A172 (cell line): ENCODE measurements at regions not wholly inside any gene's neighbourhood (a gene's known extent, or its start where the extent isn't known, plus 50 kb on each side); places are given as distances from the start of the nearest gene placed in this dataset.
A peak's percentile ranks its signal among the peaks of the same experiment; 100 is the strongest.

Experiments
- DNase-seq: peaks from one replicate; pipeline ENCODE4 v3.0.0-alpha.2; 2015; ENCODE audit warnings: low spot score

DNA sequence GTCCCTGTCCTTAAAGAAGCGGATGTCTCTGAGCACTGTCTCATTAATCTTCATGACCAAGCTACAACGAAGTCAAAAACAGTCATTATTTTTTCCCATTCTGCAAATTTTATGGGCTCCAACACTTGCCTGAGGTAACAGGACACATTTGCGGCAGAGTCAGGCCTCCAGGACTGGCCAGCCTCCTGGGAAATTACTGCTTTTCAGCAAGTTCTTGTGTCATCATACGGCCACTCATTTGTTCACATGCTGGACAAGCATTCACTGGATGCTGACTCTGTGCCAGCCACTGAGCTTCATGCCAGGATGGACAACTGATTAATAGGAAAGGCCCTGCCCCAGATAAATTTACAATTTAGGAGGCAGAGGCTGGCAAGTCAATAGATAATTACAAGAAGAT lies 305.7 kb downstream of the ACTL7B start:
- no peak for DNase-seq

DNA sequence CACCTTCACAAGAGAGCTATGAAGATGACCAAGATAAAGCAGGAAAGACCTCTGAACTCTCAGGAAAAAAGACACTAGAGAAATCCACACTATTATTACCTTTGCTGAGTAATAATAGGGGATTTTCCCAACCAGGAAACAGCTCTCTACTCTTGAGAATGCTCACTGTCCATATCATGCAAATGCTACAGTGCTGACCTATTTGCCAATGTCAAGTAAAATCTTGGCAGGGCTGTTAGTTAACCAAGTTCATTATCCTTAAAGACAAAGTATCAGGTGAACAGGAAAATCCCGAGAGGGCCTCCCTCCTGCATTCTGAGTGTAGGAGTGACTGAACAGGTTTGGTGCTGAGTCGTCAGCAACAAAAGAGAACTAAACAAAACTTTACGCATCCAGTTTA lies 306.6 kb downstream of the ACTL7B start:
- peak; percentile 13 for DNase-seq

DNA sequence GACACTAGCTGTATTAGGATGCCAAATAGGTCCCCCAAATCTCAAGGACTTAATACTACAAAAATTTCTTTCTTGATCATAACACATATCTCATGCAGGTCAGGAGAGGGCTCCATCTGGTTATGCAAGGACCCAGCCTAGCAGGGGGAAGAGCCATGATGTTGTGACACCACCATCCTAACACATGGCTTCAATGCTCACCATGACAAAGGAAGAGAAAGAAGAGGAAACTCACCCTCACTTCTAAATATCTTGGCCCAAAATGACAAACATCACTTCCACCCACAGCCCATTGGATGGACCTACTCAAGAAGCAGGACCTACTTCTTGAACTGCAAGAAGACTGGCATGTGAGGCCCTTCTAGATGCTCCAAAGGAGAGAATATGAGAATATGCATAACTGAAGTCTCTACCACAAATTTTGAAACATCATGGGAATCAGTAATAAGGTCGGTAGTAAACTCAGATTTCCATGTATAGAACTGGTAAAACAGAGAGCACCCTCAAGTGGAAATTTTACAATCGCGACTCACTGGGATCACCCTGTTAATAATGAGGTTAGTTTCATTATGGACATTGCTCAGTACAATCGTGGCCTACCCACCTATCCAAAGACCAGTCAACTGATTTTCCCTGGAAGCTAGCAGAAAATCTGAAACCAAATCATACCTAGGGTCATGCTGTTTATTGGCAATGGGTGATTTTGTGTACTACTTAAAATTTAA lies 308.2 kb downstream of the ACTL7B start:
- no peak for DNase-seq

DNA sequence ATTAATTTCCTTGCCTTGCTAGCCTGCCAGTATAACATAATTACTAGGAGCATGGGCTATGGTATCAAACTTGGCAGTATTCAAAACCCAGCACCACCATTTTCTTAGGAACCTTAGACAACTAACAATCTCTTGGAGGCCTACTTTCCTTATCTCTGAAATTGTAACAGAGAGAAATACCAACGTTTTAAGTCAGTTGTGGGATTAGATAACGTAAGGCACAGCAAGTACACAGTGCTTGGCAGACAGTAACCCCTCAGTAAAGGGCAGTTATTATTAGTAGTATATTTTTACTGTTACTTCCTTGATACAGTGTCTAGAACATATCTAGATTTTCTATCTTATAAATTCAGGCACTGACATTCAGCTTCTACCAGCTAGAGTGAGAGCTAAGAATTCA lies 309.6 kb downstream of the ACTL7B start:
- DNase-seq: no peak

DNA sequence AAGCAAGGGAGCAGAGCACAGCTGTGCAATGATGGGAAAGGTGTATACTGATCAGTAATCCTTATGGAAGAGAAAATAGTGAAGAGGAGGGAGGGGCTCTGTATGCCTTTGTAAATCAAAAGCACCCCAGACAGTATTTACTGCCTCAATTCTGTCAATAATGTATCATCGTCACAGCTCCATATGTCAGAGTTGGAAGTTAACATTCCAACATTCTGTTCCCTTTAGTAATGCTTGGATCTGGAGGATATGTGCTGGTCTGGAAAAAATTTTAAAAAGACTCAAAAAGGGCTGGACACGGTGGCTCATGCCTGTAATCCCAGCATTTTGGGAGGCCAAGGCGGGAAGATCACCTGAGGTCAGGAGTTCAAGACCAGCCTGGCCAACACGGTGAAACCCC lies 310.4 kb downstream of the ACTL7B start:
- DNase-seq: no peak

DNA sequence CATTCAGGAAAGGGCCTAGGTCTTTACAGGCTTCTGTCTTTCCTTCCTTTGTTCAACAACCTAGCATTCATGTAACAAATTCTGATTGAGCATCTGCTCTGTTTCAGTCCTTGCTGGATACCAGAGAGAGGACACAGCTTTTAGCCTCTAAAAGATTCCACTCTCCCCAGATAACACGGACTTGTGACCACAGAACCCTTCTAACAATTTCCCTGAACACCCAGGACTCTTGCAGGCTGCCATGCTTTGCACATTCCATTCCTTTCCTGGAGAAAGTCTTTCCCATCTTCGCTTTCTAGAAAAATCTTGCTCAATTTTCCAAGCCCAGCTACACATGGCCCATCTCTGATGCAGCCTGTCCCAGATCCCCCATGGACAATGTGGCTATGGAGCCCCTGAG lies 310.9 kb downstream of the ACTL7B start:
- no peak for DNase-seq

DNA sequence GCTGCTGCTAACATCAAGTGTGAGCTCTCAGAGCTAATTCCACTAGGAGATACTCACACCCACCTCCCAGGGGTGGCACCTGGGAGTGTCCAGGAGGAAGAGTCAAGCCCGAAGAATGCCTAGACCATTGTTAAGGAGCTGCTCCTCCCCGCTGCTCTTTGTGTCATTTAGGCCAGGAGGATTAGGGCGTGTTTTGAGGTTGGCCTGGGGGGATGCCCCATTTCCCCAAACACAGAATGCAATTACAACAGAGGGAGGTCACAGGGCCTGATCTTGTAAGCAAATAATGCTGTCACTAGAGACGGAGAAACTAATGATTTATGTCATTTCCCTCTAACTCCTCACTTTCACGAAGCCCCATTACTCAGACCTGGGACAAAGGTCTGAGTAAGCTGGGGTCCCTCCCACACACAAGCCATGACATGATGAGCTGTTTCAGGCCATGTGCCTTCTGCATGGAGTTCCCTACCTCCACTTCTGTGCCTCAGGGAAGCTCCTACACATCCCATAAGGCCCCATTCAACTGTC lies 312.5 kb downstream of the ACTL7B start:
- DNase-seq: peak; percentile 88

DNA sequence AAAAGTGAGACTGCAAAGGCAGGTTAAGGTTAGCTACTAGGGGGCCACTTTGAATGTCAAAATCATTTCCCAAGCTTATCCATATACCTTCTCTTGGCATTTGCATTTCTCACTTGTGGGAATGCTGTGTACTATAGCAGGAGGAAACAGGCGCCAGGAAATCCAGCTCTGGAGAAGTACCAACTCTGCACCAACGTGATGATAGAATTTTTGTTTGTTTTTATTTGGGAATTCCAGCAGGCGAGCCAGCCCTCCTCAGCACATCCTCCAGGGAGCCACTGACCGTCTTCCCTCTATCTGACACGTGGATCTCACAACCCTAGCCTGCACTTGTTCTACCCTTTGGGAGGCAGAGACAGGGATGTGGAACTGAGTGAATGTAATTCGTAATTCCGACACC lies 318.0 kb downstream of the ACTL7B start:
- DNase-seq: no peak

DNA sequence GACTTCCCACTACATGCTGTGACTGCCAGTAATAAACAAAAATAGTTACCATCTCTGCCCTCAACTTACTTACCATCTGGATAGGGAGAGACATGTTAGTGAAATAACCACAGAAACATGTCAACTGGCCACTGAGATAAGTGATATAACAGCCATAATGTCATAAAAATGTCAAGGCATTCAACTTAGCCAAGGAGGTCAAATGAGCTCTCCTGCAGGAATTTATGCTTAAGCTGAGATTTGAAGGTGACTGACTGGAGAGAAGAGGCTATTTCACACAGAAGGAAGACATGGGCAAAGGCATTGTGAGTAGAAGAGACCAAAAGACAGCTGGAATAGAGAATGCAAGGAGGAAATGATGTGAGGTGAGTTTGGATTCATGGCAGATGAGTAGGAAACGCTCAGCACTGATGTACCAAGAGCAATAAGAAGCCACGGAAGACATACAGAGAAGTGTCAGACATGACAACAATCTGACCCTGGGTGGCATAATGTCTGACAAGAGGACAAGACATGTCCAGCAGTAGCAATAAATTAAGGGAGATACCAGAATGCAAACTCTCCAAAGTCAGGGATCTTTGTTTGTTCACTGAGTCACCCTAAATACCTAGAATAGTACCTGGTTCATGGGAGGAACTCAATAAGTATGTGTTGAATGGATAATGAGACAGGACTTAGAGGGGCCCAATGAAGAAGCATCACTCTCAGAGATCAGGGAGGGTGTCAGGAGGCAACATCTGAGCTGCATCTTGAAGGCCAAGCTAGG lies 318.8 kb downstream of the ACTL7B start:
- no peak for DNase-seq

DNA sequence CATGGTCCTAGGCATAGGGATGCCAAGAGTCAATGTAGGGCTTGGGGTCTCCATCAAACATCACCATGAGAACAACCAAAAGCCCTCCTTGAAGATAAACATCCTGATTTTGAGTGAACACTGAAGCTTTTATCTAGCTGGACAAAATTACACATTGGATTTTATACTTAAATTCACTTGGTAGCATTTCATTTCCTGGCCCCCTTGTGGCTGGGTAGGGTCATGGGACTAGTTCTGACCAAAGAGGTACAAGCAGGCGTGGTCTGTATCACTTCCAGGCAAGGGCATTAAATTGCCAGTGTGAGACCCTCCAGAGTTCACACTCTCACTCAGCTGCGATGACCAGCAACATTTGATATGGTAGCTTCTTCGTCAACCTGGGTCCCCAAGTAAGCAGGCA lies 320.3 kb downstream of the ACTL7B start:
- DNase-seq: no peak

DNA sequence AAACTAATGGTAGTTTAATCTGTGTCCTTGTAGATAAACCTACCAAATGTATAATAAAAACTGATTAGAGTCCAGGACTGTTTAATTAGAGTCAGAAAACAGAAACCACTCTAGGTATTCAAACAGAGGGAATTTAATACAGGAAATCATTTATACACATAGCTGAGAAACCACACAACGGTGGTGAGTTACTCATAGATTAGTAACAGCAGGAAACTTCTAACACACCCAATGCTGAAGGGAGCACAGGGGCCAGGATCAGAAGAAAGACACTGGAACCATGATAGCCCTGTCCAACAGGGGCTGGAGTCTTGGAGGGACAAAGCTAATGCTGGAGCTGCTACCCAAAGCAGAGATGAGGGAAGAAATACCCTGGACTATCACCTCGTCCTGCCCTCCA lies 321.0 kb downstream of the ACTL7B start:
- peak; percentile 82 for DNase-seq

DNA sequence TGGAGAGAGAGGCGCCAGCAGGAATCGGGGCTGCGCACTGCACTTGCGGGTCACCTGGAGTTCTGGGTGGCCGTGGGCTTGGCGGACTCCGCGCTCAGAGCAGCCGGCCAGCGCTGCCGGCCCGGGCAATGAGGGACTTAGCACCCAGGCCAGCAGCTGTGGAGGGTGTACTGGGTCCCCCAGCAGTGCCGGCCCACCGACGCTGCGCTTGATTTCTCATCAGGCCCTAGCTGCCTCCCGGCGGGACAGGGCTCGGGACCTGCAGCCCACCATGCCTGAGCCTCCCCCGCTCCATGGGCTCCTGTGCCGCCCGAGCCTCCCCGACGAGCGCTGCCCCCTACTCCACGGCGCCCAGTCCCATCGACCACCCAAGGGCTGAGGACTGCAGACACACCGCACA lies 325.6 kb downstream of the ACTL7B start:
- DNase-seq: no peak

DNA sequence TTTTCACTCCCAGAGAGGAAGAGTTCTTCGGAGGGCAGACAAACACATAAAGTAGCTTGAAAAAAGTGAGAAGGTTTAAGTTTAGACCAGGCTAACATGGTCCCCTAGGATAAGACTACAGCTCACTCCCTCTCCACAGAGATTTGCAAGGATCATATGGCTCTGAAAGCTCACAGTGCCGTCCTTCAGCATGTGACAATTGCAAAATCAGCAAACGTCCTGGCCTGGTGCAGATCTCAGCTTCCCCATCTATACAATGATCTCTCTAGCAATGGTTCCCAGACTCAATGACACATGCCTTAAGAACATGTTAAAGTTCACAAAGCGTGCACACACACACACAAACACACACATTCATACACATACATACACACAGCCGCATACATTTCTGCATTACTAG lies 327.6 kb downstream of the ACTL7B start:
- no peak for DNase-seq

DNA sequence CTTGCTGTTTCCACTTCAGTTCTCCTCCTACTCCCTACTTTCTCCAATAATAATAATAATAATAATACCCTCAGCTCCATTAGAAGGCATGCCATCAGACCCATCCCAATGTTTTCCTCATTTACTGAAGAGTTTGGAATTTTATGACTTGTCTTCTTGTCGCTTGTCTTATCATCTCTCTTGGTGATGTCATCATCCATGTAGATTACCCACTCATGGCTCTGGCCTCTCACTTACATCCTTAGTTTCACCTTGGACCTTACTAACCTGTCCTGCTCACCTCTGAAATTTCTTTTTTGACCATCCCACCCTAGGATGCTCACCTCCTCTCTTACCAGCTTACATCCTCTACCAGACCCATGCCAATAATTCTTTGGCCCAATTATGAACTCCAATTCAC lies 329.3 kb downstream of the ACTL7B start:
- no peak for DNase-seq

DNA sequence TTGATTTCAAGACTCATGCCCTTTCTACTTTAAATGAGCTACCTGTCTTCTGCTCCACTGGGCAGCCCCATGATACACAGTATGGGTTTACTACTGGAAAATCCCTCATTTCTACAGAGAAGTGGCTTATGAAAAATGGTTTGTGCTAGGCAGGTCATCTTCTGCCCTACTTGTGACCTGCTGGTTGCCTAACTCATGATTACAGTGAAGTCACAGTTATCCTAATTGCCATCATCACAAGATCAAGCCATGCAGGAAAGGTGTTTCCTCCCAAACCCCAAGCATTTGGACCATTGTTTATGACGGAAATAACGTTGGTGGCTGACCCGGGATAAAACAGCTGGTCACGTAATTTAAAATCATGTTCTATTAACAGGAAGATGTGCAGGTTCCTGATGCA lies 330.6 kb downstream of the ACTL7B start:
- DNase-seq: no peak

DNA sequence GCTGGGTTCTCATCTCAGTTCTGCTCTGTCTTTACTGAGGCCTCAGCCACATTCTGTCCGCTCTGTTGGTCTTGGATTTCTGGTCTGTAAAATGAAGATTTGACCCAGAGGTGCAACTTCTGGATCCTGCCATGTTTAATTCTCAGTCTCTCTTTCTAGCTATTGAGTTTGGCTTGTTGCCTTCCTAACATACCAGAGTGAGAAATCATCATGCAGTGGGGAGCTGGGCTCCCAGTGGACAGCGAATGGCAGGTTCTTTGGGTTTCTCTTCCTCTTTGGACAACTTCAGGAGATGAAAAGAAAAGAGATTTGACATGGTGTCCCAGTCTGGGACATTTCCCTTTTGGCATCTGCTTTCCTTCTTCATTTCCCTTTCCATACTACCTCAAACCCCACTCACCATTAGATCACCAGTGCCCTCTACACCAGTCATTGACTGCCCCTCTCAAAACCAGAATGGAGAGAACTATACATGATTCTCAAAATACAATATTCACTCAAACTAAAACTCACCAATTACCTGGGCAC lies 334.7 kb downstream of the ACTL7B start:
- peak; percentile 59 for DNase-seq

DNA sequence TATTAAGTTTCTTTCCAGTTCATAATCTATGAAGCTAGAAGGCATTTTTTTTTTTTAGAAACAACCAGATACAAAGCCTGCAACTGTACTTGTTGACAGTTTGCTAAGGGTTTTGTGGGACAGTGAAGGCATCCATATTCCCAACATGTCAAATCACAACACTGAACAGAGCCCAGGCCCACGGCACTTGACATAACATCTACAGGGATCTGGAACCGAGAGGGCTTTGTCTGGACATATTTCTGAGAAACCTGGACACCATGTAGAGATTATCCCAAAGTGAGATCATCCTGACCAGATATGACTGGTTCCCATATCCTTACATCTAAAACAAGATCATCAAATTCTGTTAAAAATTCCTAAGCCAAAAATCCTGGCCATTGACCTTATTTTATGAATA lies 336.3 kb downstream of the ACTL7B start:
- no peak for DNase-seq

DNA sequence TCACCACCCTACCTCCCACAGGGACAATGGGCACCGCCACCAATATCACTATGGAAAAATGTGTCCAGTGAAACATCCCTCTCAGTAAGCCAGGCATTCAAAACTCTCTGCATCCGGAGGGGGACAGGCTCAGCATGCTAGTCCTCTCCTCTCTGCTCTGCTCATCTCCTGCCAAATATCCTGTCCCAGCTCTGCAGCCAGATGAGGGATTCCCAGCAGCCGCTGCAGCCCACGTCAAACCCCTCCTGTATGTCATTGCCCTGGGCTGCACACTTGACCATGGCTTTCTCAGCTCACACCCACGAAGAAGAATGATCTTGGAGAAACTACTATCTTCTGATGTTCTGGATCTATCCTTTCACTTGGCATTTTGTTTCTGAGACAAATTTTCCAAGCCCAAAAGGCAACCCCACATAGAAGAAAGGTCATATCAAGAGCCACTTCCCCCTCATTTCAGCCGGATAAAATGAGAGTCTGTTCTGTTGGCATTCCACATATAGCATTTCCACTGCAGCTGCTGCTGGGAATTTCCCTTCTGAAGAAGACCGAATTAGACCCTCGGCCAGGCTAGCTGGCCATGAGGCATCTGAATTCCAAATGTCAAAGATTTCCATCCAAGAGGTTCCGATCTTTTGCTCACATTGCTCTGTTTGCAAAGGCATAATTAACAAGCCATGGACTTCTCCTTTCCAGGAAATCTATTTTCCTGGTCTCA lies 338.0 kb downstream of the ACTL7B start:
- no peak for DNase-seq

DNA sequence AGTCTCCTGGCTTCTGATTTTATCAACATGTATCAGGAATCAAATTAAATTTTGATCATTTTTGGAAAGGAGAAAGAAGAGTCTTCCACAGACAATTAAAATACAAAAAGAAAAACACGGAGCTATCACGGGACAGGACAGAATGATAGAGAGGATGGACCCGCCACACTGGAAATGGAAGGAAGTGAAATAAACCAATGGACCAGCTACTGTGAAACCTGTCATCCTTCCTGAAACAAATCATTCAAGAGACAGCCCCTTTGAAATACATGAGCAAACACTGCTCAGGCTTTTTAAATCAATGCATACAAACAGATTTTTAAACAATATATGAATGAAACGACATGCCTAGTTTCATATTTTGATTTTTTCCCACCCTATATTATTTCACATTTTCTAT lies 339.4 kb downstream of the ACTL7B start:
- no peak for DNase-seq

DNA sequence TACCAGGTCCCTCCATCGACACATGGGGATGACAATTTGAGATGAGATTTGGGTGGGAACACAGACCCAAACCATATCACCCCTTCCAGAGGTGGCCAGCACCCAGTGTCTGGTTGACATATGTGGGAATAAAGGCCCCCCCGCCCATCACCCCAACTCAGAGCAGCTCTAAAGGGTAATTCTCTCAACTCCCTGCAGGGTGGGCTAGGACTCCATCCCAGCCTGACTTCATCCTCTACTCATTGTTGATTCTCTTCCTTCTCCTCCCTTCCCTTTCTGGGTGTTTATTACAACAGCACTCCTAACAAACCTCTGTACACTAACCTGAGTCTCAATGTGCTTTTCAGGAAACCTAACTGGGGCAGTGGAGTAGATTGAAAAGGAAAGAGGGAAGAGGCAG lies 339.9 kb downstream of the ACTL7B start:
- DNase-seq: no peak

DNA sequence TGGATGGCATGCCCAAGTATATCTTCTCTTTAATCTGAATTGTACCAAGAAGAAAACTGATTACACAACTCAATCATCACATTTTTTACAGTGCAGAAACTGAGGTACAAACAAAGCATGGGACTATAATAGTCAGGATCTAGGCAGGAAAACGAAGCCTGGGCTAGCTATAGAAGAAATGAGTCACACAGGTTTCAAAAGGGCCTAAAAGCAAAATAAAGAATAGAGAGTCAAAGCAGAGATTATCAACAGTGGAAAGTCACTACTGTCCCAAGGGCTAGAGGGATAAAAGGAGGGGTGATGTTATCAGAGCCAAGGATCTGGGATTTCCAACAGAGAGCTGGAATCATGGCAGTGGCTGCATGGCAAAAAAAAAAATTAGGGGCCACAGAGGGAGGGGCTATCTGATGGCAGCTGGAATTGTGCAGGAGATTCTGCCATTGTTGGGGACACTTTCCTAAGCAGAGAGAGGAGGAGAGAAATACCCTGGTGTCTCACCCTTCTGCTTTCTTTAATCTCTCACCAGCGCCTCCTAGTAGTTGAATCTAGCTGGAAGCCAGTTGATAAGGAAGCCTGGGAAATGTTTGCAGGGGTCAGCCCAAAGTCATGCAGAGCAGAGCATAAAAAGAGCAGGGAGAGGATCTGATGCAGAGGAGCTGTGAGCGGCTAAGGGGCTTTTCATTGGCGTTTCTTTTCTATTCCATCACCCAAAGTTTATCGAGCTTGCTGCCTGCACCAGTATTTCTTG lies 343.2 kb downstream of the ACTL7B start:
- no peak for DNase-seq

DNA sequence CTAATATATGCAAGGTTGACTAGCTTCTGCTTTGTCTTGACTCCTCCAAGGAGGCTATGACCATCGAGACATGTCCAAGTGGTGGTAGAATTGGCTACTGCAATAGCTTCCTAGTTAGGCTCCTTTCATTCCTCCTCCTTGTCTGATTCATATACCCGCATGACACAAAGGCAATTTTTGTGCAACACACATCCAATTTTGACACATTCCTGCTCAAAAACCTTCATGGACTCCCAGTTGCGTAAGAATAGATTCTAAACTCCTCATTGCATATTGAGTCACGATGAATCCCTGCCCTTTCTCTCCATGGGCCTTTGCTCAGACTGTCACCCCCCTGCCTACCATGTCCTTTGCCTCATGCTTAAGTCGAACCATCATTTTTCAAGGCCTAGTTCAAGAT lies 344.5 kb downstream of the ACTL7B start:
- no peak for DNase-seq
